Neural progenitor cell (in vitro differentiated cells): ENCODE measurements at regions not wholly inside any gene's neighbourhood (a gene's known extent, or its start where the extent isn't known, plus 50 kb on each side); places are given as distances from the start of the nearest gene placed in this dataset.

Experiments used
- CTCF ChIP-seq: fragments of 200-600 bp; sonication (generic); IDR thresholded peaks from 2 replicates; pipeline ENCODE4 v1.5.1; 2017; ENCODE audit warnings: antibody characterized with exemption, mild to moderate bottlenecking
- EZH2 ChIP-seq: fragments of 200-600 bp; sonication (generic); IDR thresholded peaks from 2 replicates; pipeline ENCODE4 v1.6.1; 2017; ENCODE audit warnings: antibody characterized with exemption, mild to moderate bottlenecking, moderate library complexity
- EZH2phosphoT487 ChIP-seq: fragments of 200-600 bp; sonication (generic); IDR thresholded peaks from 2 replicates; pipeline ENCODE4 v1.6.1; 2017; ENCODE audit warnings: antibody characterized with exemption

GRCh38 chr5:97745817-97746216 lies 562.8 kb upstream of the RIOK2 start:
- TF ChIP-seq CTCF (no peak), EZH2 (no peak), EZH2phosphoT487 (no peak)
